Erythroblast (primary cell): ENCODE measurements at regions not wholly inside any gene's neighbourhood (a gene's known extent, or its start where the extent isn't known, plus 50 kb on each side); places are given as distances from the start of the nearest gene placed in this dataset.

Source experiments
- GATA1 ChIP-seq: IDR thresholded peaks from 2 replicates; pipeline ENCODE4 v1.6.1; 2011; ENCODE audit warnings: low read depth, mild to moderate bottlenecking, control low read depth, low read length, moderate library complexity
- POLR2A ChIP-seq: IDR thresholded peaks from 2 replicates; pipeline ENCODE4 v1.6.1; 2011; ENCODE audit warnings: mild to moderate bottlenecking, low read length

- TF ChIP-seq POLR2A (no peak), GATA1 (no peak)
Observed at GRCh38 chr2:53437371-53437770, 330.2 kb upstream of the CHAC2 start.
